Endothelial cell of hepatic sinusoid (primary cell): ENCODE measurements at regions not wholly inside any gene's neighbourhood (a gene's known extent, or its start where the extent isn't known, plus 50 kb on each side); places are given as distances from the start of the nearest gene placed in this dataset.
"Not testable (repeated sequence)": the region's sequence is repeated elsewhere in the genome, so short reads cannot be mapped to it uniquely, and the experiment has no call there.

ENCODE experiments used
- in situ Hi-C: cut with HindIII; loops from 2 replicates; pipeline ENCODE4 v1.10.0; 2017; ENCODE audit warnings: low sequenced_read_pairs

- in situ Hi-C loops = no loop called here
Measured at GRCh38 chr19:28701491-28701890, 511.5 kb downstream of the UQCRFS1 start.

- in situ Hi-C loops = no loop called here
Measured at GRCh38 chr19:28700176-28700575, 512.8 kb downstream of the UQCRFS1 start.

GRCh38 chr19:28697308-28697707, 515.6 kb downstream of the UQCRFS1 start:
- in situ Hi-C loops = no loop called here

GRCh38 chr19:28694812-28695211, 518.1 kb downstream of the UQCRFS1 start:
- in situ Hi-C loops = no loop called here

GRCh38 chr19:28691683-28692082, 521.3 kb downstream of the UQCRFS1 start:
- in situ Hi-C loops = no loop called here

- in situ Hi-C loops = not testable (repeated sequence)
Measured at GRCh38 chr19:28689464-28689863, 523.5 kb downstream of the UQCRFS1 start.

GRCh38 chr19:28687296-28687695, 525.7 kb downstream of the UQCRFS1 start:
- in situ Hi-C loops = no loop called here

GRCh38 chr19:28686756-28687155, 526.2 kb downstream of the UQCRFS1 start:
- in situ Hi-C loops = no loop called here

GRCh38 chr19:28685802-28686201, 527.1 kb downstream of the UQCRFS1 start:
- in situ Hi-C loops = no loop called here

GRCh38 chr19:28685077-28685476, 527.9 kb downstream of the UQCRFS1 start:
- in situ Hi-C loops = not testable (repeated sequence)

GRCh38 chr19:28680111-28680510, 532.8 kb downstream of the UQCRFS1 start:
- in situ Hi-C loops = no loop called here

GRCh38 chr19:28670836-28671235, 542.1 kb downstream of the UQCRFS1 start:
- in situ Hi-C loops = no loop called here

GRCh38 chr19:28669804-28670203, 543.1 kb downstream of the UQCRFS1 start:
- in situ Hi-C loops = no loop called here

- in situ Hi-C loops = no loop called here
Measured at GRCh38 chr19:28667348-28667977, 545.5 kb downstream of the UQCRFS1 start.

GRCh38 chr19:28665748-28666147, 547.2 kb downstream of the UQCRFS1 start:
- in situ Hi-C loops = no loop called here

- in situ Hi-C loops = no loop called here
Measured at GRCh38 chr19:28656644-28657043, 556.3 kb downstream of the UQCRFS1 start.

- in situ Hi-C loops = no loop called here
Measured at GRCh38 chr19:28655054-28655453, 557.9 kb downstream of the UQCRFS1 start.

GRCh38 chr19:28652765-28653164, 560.2 kb downstream of the UQCRFS1 start:
- in situ Hi-C loops = no loop called here

GRCh38 chr19:28646629-28647028, 566.3 kb downstream of the UQCRFS1 start:
- in situ Hi-C loops = no loop called here

- in situ Hi-C loops = no loop called here
Measured at GRCh38 chr19:28644169-28644775, 568.7 kb downstream of the UQCRFS1 start.

GRCh38 chr19:28642787-28643683, 569.9 kb downstream of the UQCRFS1 start:
- in situ Hi-C loops = no loop called here

- in situ Hi-C loops = no loop called here
Measured at GRCh38 chr19:28641395-28641794, 571.6 kb downstream of the UQCRFS1 start.
